ENCODE measurements at regions not wholly inside any gene's neighbourhood (a gene's known extent, or its start where the extent isn't known, plus 50 kb on each side); places are given as distances from the start of the nearest gene placed in this dataset.

DNA sequence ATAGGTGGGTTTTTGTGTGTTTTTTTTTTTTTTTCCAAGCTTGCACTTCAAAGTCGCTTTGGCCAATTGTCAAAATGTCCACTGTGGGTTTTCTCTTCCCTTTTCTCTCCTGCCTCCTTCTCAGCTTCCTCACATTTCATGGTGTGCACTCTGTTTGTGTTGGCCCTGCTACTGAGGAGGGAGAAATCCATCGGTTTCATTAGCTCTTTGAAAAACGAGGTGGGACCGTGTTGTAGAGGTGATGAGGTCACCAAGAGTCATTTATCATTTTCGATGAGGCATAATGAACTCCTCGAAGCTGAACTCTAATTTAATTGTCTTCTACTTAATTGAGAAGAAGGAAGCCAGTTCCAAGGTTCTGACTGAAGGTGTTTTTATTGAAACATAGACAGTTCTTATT is 174.4 kb upstream of the TOX3 start:
- DNase-seq, result no peak
- H3K36me3 ChIP-seq, result no peaks in the 10 kb centered on the region
- no peaks in the 10 kb centered on the region for H3K27me3 ChIP-seq
- no peaks in the 10 kb centered on the region for H3K9me3 ChIP-seq
- TF ChIP-seq CTCF (IDR thresholded peaks at IDR 0.05; ENCODE audit: low read depth, low read length), result no peak
- no peaks in the 10 kb centered on the region for H3K4me1 ChIP-seq
- H3K4me3 ChIP-seq (ENCODE audit: low read depth, low read length), result no peak overlapping the region

GRCh38 chr16:52718046-52718445 is 171.1 kb upstream of the TOX3 start:
- no peak for DNase-seq
- Histone ChIP-seq H3K4me1 (peaks cover 4% of the 10 kb centered on the region), H3K36me3 (no peaks in the 10 kb centered on the region), H3K9me3 (no peaks in the 10 kb centered on the region), H3K27me3 (no peaks in the 10 kb centered on the region), H3K4me3 (ENCODE audit: low read depth, low read length) (no peak overlapping the region)
- no peak for TF ChIP-seq CTCF (IDR thresholded peaks at IDR 0.05; ENCODE audit: low read depth, low read length)

- TF ChIP-seq CTCF (IDR thresholded peaks at IDR 0.05; ENCODE audit: low read depth, low read length), result no peak
- Histone ChIP-seq H3K4me3 (ENCODE audit: low read depth, low read length) (no peak overlapping the region), H3K36me3 (no peaks in the 10 kb centered on the region), H3K9me3 (no peaks in the 10 kb centered on the region), H3K27me3 (no peaks in the 10 kb centered on the region), H3K4me1 (peaks cover 4% of the 10 kb centered on the region)
- DNase-seq, result no peak
These were observed 166.8 kb upstream of the TOX3 start for GRCh38 chr16:52713740-52714139.

DNA sequence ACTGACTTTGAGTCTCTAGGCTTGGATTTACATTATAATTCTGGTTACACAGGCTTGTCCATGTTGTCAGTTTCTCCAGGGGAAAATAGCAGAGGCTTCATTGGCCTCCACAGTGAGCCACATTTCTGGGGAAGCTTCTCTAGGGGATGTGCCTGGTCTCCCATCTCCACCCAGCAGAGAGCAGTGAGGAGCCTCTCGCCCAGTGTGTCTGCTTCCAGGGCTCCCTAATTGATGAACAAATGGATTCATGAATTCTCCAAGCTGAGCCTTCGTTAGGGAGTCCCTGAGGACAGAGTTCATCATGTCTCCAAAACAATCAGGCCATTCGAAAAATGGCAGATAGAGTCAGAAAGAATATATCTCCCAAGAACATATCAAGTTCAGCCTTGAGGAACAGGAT is 162.4 kb upstream of the TOX3 start:
- no peaks in the 10 kb centered on the region for H3K9me3 ChIP-seq
- TF ChIP-seq CTCF (IDR thresholded peaks at IDR 0.05; ENCODE audit: low read depth, low read length), result no peak
- peaks cover 31% of the 10 kb centered on the region for H3K4me1 ChIP-seq
- H3K27me3 ChIP-seq, result no peaks in the 10 kb centered on the region
- no peak for DNase-seq
- no peaks in the 10 kb centered on the region for H3K36me3 ChIP-seq
- H3K4me3 ChIP-seq (ENCODE audit: low read depth, low read length), result no peak overlapping the region

DNA sequence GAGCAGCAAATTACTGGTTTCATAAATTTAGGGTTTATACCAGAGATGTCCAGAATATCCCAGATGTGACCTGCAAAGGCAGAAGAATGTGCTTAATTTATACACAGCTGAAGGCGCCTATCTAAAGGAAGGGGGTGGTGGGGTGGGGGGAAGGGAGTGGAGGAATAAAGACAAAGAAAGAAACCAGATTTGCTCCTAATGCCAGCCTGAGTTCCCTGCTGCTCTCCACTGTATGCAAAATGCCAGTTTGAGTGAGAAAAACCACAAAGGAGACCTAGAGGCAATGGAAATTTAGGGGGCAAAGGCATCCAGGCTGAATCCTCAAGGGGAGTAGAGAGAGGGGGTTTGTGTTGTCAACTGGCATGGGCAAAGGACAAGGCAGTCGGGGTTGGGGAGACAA is 161.5 kb upstream of the TOX3 start:
- H3K4me1 ChIP-seq, result peaks cover 29% of the 10 kb centered on the region
- no peaks in the 10 kb centered on the region for H3K27me3 ChIP-seq
- no peak overlapping the region for H3K4me3 ChIP-seq (ENCODE audit: low read depth, low read length)
- no peak for TF ChIP-seq CTCF (IDR thresholded peaks at IDR 0.05; ENCODE audit: low read depth, low read length)
- H3K9me3 ChIP-seq, result no peaks in the 10 kb centered on the region
- no peaks in the 10 kb centered on the region for H3K36me3 ChIP-seq
- DNase-seq, result no peak

GRCh38 chr16:52707676-52708337 is 160.9 kb upstream of the TOX3 start:
- Histone ChIP-seq H3K4me3 (ENCODE audit: low read depth, low read length) (no peak overlapping the region), H3K36me3 (no peaks in the 10 kb centered on the region), H3K27me3 (no peaks in the 10 kb centered on the region), H3K4me1 (peaks cover 27% of the 10 kb centered on the region), H3K9me3 (no peaks in the 10 kb centered on the region)
- DNase-seq, result no peak
- no peak for TF ChIP-seq CTCF (IDR thresholded peaks at IDR 0.05; ENCODE audit: low read depth, low read length)

Data from BE2C (cell line).